PFSK-1 (cell line): ENCODE measurements at regions not wholly inside any gene's neighbourhood (a gene's known extent, or its start where the extent isn't known, plus 50 kb on each side); places are given as distances from the start of the nearest gene placed in this dataset.
A peak's percentile ranks its signal among the peaks of the same experiment; 100 is the strongest.

ENCODE experiments used
- FOXP2 ChIP-seq: optimal IDR thresholded peaks from 2 replicates; pipeline ENCODE3; 2011; ENCODE audit warnings: borderline replicate concordance, control low read depth, inconsistent platforms; ENCODE audit not compliant: insufficient read depth; ENCODE audit errors: extremely low read length, extremely low read depth
- POLR2AphosphoS5 ChIP-seq: IDR thresholded peaks from 2 replicates; pipeline ENCODE4 v1.6.1; 2012; ENCODE audit warnings: low read depth, mild to moderate bottlenecking, control low read depth, low read length, moderate library complexity
- REST ChIP-seq, 2 experiments: IDR thresholded peaks; 2 replicates each; pipeline versions ENCODE4 v1.6.1 to v1.8.0; 2011 to 2012; ENCODE audit warnings: low read depth in 2 of 2, low read length in 2 of 2, control low read depth in 1 of 2, inconsistent platforms in 1 of 2, mild to moderate bottlenecking in 1 of 2, moderate library complexity in 1 of 2; ENCODE audit not compliant: insufficient read depth in 1 of 2
- SIN3A ChIP-seq: IDR thresholded peaks from 2 replicates; pipeline ENCODE4 v1.6.1; 2012; ENCODE audit warnings: mild to moderate bottlenecking, low read length, moderate library complexity, borderline replicate concordance; ENCODE audit not compliant: insufficient read depth
- TAF1 ChIP-seq: IDR thresholded peaks from 2 replicates; pipeline ENCODE4 v1.6.1; 2012; ENCODE audit warnings: low read length, control low read depth, borderline replicate concordance; ENCODE audit not compliant: insufficient read depth

- TF ChIP-seq SIN3A (no peak), FOXP2 (no peak), TAF1 (no peak), POLR2AphosphoS5 (no peak), REST (IDR thresholded peaks at IDR 0.05; ENCODE audit: insufficient read depth in 1 of 2, low read depth in 2 of 2, low read length in 2 of 2) (no peak)
Measured at GRCh38 chr1:98048751-98049325, 128.0 kb upstream of the DPYD start.

GRCh38 chr1:98048244-98048643, 127.4 kb upstream of the DPYD start:
- TF ChIP-seq TAF1 (no peak), REST (IDR thresholded peaks at IDR 0.05; ENCODE audit: insufficient read depth in 1 of 2, low read depth in 2 of 2, low read length in 2 of 2) (peak; percentile 98 to 99), POLR2AphosphoS5 (no peak), FOXP2 (no peak), SIN3A (peak; percentile 98)

GRCh38 chr1:98047171-98047570, 126.3 kb upstream of the DPYD start:
- TF ChIP-seq SIN3A: no peak
- TF ChIP-seq POLR2AphosphoS5: no peak
- TF ChIP-seq REST (IDR thresholded peaks at IDR 0.05; ENCODE audit: insufficient read depth in 1 of 2, low read depth in 2 of 2, low read length in 2 of 2): no peak
- no peak for TF ChIP-seq FOXP2
- no peak for TF ChIP-seq TAF1

- peak; percentile 37 to 49; a peak in 2 of 4 replicates for TF ChIP-seq REST (IDR thresholded peaks at IDR 0.05; ENCODE audit: insufficient read depth in 1 of 2, low read depth in 2 of 2, low read length in 2 of 2)
- no peak for TF ChIP-seq SIN3A
- TF ChIP-seq POLR2AphosphoS5: no peak
- TF ChIP-seq TAF1: peak; percentile 37; the same call in 1 of the 2 replicates
Measured at GRCh38 chr1:98045767-98046641, 125.2 kb upstream of the DPYD start.
